Ishikawa (cell line): ENCODE measurements at regions not wholly inside any gene's neighbourhood (a gene's known extent, or its start where the extent isn't known, plus 50 kb on each side); places are given as distances from the start of the nearest gene placed in this dataset.

ENCODE experiments used
- CEBPB ChIP-seq: IDR thresholded peaks from 2 replicates; pipeline ENCODE4 v1.6.1; 2012
- CREB1 ChIP-seq: IDR thresholded peaks from 2 replicates; pipeline ENCODE4 v1.6.1; 2012; ENCODE audit warnings: low read depth
- EGR1 ChIP-seq: IDR thresholded peaks from 2 replicates; pipeline ENCODE4 v1.6.1; 2012
- EP300 ChIP-seq: IDR thresholded peaks from 2 replicates; pipeline ENCODE4 v1.6.1; 2012; ENCODE audit warnings: borderline replicate concordance
- FOXM1 ChIP-seq: IDR thresholded peaks from 2 replicates; pipeline ENCODE4 v1.6.1; 2012; ENCODE audit warnings: low read depth, borderline replicate concordance
- NFIC ChIP-seq: IDR thresholded peaks from 2 replicates; pipeline ENCODE4 v1.6.1; 2012
- RAD21 ChIP-seq: IDR thresholded peaks from 2 replicates; pipeline ENCODE4 v1.6.1; 2012; ENCODE audit warnings: low read depth
- TCF12 ChIP-seq: IDR thresholded peaks from 2 replicates; pipeline ENCODE4 v1.6.1; 2012; ENCODE audit warnings: low read depth
- TEAD4 ChIP-seq: IDR thresholded peaks from 2 replicates; pipeline ENCODE4 v1.6.1; 2012
- YY1 ChIP-seq: IDR thresholded peaks from 2 replicates; pipeline ENCODE4 v1.6.1; 2012; ENCODE audit warnings: low read depth
- TF ChIP-seq, protein P1 (sequence below): IDR thresholded peaks from 2 replicates; pipeline ENCODE4 v1.6.1; 2012
- TF ChIP-seq, protein P2 (sequence below): IDR thresholded peaks from 2 replicates; pipeline ENCODE4 v1.6.1; 2012
- TF ChIP-seq, protein P3 (sequence below): IDR thresholded peaks from 2 replicates; pipeline ENCODE4 v1.6.1; 2012; ENCODE audit warnings: low read depth, mild to moderate bottlenecking

DNA sequence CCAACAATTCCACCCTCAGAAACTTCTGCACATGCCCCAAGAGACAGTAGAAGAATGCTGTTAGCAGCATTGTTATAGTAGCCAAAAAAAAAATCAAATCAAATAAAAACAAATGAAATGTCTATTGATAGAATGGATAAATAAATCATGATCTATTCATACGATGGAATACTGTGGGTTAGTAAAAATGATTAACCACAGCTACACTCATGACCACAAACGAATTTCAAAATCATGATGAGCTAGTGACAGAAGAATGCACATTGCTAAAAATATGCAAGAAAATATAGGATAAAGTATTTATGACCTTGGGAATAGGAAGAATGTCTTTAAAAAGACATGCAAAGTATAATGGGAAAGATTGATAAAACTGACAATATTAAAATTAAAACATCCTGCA lies 57.5 kb upstream of the ACAN start:
- no peak for TF ChIP-seq CEBPB
- TF ChIP-seq RAD21: no peak
- no peak for TF ChIP-seq EP300
- TF ChIP-seq, protein P1, sequence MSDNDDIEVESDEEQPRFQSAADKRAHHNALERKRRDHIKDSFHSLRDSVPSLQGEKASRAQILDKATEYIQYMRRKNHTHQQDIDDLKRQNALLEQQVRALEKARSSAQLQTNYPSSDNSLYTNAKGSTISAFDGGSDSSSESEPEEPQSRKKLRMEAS: no peak
- TF ChIP-seq, protein P2, sequence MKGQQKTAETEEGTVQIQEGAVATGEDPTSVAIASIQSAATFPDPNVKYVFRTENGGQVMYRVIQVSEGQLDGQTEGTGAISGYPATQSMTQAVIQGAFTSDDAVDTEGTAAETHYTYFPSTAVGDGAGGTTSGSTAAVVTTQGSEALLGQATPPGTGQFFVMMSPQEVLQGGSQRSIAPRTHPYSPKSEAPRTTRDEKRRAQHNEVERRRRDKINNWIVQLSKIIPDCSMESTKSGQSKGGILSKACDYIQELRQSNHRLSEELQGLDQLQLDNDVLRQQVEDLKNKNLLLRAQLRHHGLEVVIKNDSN: no peak
- no peak for TF ChIP-seq EGR1
- no peak for TF ChIP-seq NFIC
- TF ChIP-seq, protein P3, sequence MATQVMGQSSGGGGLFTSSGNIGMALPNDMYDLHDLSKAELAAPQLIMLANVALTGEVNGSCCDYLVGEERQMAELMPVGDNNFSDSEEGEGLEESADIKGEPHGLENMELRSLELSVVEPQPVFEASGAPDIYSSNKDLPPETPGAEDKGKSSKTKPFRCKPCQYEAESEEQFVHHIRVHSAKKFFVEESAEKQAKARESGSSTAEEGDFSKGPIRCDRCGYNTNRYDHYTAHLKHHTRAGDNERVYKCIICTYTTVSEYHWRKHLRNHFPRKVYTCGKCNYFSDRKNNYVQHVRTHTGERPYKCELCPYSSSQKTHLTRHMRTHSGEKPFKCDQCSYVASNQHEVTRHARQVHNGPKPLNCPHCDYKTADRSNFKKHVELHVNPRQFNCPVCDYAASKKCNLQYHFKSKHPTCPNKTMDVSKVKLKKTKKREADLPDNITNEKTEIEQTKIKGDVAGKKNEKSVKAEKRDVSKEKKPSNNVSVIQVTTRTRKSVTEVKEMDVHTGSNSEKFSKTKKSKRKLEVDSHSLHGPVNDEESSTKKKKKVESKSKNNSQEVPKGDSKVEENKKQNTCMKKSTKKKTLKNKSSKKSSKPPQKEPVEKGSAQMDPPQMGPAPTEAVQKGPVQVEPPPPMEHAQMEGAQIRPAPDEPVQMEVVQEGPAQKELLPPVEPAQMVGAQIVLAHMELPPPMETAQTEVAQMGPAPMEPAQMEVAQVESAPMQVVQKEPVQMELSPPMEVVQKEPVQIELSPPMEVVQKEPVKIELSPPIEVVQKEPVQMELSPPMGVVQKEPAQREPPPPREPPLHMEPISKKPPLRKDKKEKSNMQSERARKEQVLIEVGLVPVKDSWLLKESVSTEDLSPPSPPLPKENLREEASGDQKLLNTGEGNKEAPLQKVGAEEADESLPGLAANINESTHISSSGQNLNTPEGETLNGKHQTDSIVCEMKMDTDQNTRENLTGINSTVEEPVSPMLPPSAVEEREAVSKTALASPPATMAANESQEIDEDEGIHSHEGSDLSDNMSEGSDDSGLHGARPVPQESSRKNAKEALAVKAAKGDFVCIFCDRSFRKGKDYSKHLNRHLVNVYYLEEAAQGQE: no peak
- TF ChIP-seq CREB1: no peak
- TF ChIP-seq TCF12: no peak
- no peak for TF ChIP-seq TEAD4
- no peak for TF ChIP-seq FOXM1
- TF ChIP-seq YY1: no peak
